ENCODE measurements at regions not wholly inside any gene's neighbourhood (a gene's known extent, or its start where the extent isn't known, plus 50 kb on each side); places are given as distances from the start of the nearest gene placed in this dataset.

- TF ChIP-seq KAT7 (CRISPR knock-in tag; IDR thresholded peaks at IDR 0.05; ENCODE audit: borderline replicate concordance) (no peak), ZNF138 (CRISPR knock-in tag; conservative IDR thresholded peaks at IDR 0.05) (no peak), TP53 (CRISPR knock-in tag; IDR thresholded peaks at IDR 0.05) (no peak), NR3C1 (CRISPR knock-in tag; conservative IDR thresholded peaks at IDR 0.05; ENCODE audit: low read depth) (no peak), MAX (CRISPR knock-in tag; IDR thresholded peaks at IDR 0.05) (no peak)
- TF ChIP-seq, protein P1, sequence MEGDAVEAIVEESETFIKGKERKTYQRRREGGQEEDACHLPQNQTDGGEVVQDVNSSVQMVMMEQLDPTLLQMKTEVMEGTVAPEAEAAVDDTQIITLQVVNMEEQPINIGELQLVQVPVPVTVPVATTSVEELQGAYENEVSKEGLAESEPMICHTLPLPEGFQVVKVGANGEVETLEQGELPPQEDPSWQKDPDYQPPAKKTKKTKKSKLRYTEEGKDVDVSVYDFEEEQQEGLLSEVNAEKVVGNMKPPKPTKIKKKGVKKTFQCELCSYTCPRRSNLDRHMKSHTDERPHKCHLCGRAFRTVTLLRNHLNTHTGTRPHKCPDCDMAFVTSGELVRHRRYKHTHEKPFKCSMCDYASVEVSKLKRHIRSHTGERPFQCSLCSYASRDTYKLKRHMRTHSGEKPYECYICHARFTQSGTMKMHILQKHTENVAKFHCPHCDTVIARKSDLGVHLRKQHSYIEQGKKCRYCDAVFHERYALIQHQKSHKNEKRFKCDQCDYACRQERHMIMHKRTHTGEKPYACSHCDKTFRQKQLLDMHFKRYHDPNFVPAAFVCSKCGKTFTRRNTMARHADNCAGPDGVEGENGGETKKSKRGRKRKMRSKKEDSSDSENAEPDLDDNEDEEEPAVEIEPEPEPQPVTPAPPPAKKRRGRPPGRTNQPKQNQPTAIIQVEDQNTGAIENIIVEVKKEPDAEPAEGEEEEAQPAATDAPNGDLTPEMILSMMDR (IDR thresholded peaks at IDR 0.05): no peak
- TF ChIP-seq, protein P2, sequence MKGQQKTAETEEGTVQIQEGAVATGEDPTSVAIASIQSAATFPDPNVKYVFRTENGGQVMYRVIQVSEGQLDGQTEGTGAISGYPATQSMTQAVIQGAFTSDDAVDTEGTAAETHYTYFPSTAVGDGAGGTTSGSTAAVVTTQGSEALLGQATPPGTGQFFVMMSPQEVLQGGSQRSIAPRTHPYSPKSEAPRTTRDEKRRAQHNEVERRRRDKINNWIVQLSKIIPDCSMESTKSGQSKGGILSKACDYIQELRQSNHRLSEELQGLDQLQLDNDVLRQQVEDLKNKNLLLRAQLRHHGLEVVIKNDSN (CRISPR knock-in tag; IDR thresholded peaks at IDR 0.05): no peak
- TF ChIP-seq, protein P3, sequence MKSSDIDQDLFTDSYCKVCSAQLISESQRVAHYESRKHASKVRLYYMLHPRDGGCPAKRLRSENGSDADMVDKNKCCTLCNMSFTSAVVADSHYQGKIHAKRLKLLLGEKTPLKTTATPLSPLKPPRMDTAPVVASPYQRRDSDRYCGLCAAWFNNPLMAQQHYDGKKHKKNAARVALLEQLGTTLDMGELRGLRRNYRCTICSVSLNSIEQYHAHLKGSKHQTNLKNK (CRISPR knock-in tag; IDR thresholded peaks at IDR 0.05): no peak
Observed at GRCh38 chr5:13029211-13029610, 915.3 kb downstream of the DNAH5 start.

All from WTC11 (cell line).